Inflammatory macrophage (primary cell): ENCODE measurements at regions not wholly inside any gene's neighbourhood (a gene's known extent, or its start where the extent isn't known, plus 50 kb on each side); places are given as distances from the start of the nearest gene placed in this dataset.

ENCODE experiments used
- DNase-seq, 2 donors: peaks; one replicate each; pipeline ENCODE4 v3.0.0-alpha.2; 2020 to 2022

DNA sequence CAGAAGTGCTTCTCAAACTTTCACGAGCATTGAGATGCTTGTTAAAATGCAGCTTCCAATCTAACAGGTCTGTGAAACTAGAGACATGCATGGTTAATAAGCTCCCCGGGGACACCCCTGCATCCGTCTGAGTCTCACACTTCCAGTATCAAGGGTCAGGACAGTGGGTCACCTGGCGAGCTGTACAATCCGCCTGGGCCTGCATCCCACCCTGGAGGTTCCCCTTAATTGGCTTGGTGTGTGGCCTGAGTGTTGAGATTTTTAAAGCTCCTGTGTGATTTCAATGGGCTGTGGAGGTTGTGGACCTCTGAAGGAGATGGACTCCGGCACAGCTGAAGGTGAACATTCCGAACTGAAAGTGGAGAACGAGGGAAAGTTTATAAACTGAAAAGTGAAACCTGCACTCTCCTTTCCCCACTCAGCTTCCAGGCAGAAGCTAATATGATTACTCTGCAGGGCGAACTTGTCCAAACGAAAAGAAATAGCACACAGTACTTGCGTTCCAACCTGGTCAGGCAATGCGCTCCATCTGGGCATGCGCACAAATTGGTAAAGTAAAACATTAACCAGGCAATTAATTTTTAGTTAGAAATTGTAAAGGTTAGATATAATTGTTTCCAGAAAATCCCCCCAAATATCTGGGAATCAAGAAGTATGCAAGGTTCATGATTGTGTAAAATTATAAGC lies 191.7 kb upstream of the ALKAL2 start:
- DNase-seq, result no peak

GRCh38 chr2:479031-479430 lies 191.1 kb upstream of the ALKAL2 start:
- DNase-seq, result no peak

- DNase-seq, result no peak
These were observed 183.7 kb upstream of the ALKAL2 start for GRCh38 chr2:471560-471959.

DNA sequence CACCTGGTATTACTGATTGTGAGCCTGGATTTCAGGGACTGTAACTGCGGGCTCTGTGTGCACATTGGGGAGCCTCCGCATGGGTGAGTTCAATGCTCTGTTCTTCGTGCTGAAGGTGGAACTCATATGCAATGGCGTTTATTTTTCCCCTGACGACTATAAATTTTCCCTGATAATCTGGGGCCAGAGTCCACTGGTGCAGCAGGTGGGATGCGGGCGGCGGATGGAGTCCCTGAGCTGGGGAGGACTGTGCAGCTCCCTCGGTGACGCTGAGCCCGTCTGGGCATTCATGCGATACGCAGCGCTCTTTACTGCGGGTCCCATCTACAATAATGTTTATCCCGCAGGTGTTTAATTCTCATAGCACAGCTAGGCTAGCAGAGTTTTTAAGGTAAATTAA lies 181.6 kb upstream of the ALKAL2 start:
- no peak for DNase-seq

- DNase-seq, result no peak
These were observed 180.9 kb upstream of the ALKAL2 start for GRCh38 chr2:468648-469336.

- DNase-seq, result no peak
These were observed 180.2 kb upstream of the ALKAL2 start for GRCh38 chr2:467892-468647.

GRCh38 chr2:467543-467891 lies 179.6 kb upstream of the ALKAL2 start:
- no peak for DNase-seq

GRCh38 chr2:467101-467500 lies 179.2 kb upstream of the ALKAL2 start:
- no peak for DNase-seq

GRCh38 chr2:464562-465309 lies 176.8 kb upstream of the ALKAL2 start:
- no peak for DNase-seq

DNA sequence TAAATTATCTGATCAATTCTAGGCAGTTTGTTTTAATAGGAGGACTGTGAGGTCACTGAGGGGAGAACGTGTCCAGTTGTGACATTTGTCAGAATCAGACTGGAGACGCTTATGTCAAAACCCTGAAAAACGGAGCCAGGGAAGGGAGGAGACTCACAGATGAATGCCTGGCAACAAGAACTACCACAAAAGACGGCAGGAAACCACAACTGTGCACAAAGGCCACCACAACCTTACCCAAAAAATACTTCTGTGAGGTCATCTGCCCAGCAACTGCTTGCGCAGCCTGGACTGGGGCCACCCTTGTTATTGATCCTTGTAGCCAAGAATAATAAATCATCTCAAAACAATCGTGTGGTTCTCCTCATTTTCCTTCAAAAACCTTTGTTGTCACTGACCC lies 173.0 kb upstream of the ALKAL2 start:
- DNase-seq, result no peak

DNA sequence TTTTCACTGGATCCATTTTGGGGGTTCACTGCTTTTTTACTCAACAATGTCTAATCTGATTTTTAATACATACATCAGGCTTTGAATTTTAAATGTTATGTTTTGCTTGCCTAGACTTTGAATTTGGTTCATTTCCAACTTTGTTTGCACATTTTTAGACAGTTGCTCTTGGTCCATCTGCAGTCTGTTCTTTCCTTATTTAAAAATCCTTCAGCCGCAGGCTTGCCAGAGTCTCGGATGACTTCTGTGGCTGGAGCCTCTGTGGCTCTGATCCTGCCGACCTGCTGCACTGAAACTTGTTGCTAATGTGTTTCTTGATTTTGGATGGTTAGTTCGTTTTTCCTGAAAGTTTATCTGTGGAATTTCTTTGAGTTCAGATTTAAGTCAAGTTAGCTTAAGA lies 172.0 kb upstream of the ALKAL2 start:
- no peak for DNase-seq

- no peak for DNase-seq
These were observed 170.5 kb upstream of the ALKAL2 start for GRCh38 chr2:458425-458815.

DNA sequence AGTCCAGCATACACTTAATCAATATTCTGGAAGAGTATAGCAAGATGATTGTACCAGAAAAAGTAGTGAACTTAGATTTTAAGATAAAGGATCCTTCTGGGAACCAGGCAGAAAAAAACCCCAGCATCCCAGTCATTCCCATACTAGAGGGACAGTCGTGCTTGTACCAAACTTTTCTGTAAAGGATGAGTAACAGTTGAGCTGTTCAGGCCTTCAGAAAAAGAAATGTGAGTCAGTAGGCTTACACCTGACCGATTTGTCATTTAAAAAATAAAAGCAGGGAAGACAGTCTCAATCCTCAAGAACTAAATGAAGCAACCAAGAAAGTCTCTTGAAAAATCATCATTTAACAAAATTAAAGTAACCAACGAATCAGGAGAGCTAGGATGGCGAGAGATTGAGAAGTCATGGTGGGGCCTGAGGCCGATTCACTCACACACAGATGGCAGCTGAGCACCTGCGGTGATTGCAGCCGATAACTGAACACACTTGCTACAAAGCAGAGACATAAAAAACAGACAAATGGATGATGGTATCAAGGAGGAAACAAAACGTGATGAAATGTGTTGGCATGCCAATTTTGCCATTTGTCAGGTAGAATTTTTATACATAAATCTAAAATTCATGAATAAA lies 170.0 kb upstream of the ALKAL2 start:
- no peak for DNase-seq

DNA sequence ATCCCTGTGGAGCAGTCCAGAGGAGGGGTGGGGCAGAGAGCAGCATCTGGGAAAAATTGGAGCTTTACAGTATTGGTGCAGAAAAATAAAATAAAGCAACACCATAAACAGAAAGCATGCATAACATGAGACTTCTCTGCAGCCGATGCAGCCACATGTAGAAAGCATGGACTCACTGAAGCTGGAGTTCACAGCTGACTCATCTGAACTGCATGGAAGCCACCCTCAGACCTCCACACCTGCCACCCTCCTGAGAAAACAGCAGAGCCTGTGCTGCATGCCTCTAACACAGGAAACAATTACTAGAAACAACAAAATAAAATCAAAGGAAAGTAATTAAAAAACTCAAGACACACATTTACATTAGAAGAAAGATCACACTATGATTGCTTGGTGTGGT lies 169.4 kb upstream of the ALKAL2 start:
- DNase-seq, result no peak

DNA sequence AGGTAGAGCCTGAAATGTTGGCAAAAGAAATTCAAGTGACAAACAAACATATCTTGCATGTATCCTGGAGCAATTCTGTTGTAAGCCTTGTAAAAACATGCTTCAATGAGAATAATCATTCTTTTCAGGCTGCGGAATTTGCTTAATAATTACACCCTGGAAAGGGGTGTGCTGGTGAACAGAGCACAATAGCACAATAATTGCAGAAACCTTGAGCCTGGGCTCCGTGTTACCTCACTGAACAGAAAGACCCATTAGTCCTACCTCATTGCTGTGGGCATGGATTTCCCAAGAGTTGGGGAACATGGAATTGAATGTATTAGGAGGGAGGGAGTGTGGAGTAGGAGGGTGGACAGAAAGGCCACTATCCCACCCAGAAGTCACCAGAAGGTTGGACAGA lies 168.0 kb upstream of the ALKAL2 start:
- DNase-seq, result no peak

- no peak for DNase-seq
These were observed 167.3 kb upstream of the ALKAL2 start for GRCh38 chr2:455015-455705.

GRCh38 chr2:453132-453531 lies 165.2 kb upstream of the ALKAL2 start:
- no peak for DNase-seq

- no peak for DNase-seq
These were observed 163.6 kb upstream of the ALKAL2 start for GRCh38 chr2:451495-451894.

DNA sequence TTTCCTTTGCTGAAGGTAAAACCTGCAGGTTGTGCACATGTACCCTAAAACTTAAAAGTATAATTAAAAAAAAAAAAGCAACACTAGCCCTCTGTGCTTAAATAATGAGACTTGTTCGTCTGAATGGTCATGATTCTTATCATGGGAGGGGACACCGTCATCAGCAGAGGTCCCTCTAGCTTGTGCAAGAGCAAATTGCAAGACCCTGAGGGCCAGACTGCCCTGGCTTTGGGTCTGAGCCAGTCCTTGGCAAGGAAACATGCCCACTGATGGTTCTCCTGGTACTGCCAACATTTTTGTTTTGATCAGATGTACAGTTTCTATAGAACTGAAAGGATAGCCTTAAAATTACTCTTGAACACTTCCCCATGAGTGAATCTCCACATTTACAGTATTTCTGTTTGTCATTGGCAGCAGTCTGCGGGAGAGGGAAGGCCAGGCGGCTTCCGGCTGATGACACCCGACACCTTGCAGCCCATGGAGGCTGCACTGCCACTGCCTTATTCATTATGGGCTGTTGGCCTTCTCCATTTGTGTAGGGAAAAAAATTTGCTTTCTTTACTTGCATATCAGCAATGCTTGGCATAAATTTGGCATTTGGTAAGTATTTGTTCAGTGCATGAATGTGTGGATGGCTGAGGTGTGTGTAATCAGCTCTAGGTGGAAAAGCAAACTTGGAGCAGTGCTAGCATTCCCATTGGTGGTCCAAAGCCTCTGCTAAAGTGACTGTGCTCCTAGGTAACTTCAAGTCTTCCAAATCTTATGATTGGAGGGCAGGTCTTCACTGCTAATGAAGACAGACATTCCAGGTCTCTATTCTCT lies 161.6 kb upstream of the ALKAL2 start:
- DNase-seq, result no peak

- no peak for DNase-seq
These were observed 160.2 kb upstream of the ALKAL2 start for GRCh38 chr2:447902-448665.
